ENCODE measurements at regions not wholly inside any gene's neighbourhood (a gene's known extent, or its start where the extent isn't known, plus 50 kb on each side); places are given as distances from the start of the nearest gene placed in this dataset.

GRCh38 chr2:17249249-17249648 lies 269.0 kb downstream of the RAD51AP2 start:
- Histone ChIP-seq H3F3A (ENCODE audit: low read depth) (no peaks in the 10 kb centered on the region), H3K36me3 (no peaks in the 10 kb centered on the region), H2AFZ (replicated peaks) (no peak overlapping the region), H3K4me3 (no peak overlapping the region), H3K27ac (no peak overlapping the region), H3K4me2 (no peak overlapping the region), H3K4me1 (no peaks in the 10 kb centered on the region), H3K9me3 (ENCODE audit: low read depth) (no peaks in the 10 kb centered on the region), H4K20me1 (ENCODE audit: low read depth) (no peaks in the 10 kb centered on the region), H3K27me3 (no peaks in the 10 kb centered on the region), H3K9ac (no peak overlapping the region), H3K79me2 (ENCODE audit: low read depth) (no peaks in the 10 kb centered on the region)
- Mint-ChIP-seq H3K27ac (no peak overlapping the region), H3K36me3 (no peaks in the 10 kb centered on the region), H3K4me3 (no peak overlapping the region), H3K9me3 (no peaks in the 10 kb centered on the region), H3K27me3 (ENCODE audit: insufficient read depth, low read depth) (peaks cover 2% of the 10 kb centered on the region), H3K4me1 (no peaks in the 10 kb centered on the region)
- TF ChIP-seq CTCF (IDR thresholded peaks at IDR 0.05) = no peak
- no peak for TF ChIP-seq EZH2phosphoT487 (IDR thresholded peaks at IDR 0.05)
- no peak for DNase-seq (ENCODE audit: low spot score)

- Mint-ChIP-seq H3K27ac (no peak overlapping the region), H3K36me3 (no peaks in the 10 kb centered on the region), H3K4me1 (no peaks in the 10 kb centered on the region), H3K27me3 (ENCODE audit: insufficient read depth, low read depth) (no peaks in the 10 kb centered on the region), H3K4me3 (no peak overlapping the region), H3K9me3 (no peaks in the 10 kb centered on the region)
- DNase-seq (ENCODE audit: low spot score) = no peak
- H3K79me2 ChIP-seq (ENCODE audit: low read depth) = no peaks in the 10 kb centered on the region
- no peak overlapping the region for H3K4me2 ChIP-seq
- no peaks in the 10 kb centered on the region for H3K36me3 ChIP-seq
- H4K20me1 ChIP-seq (ENCODE audit: low read depth) = no peaks in the 10 kb centered on the region
- no peaks in the 10 kb centered on the region for H3K27me3 ChIP-seq
- H3K27ac ChIP-seq = no peak overlapping the region
- no peak overlapping the region for H3K9ac ChIP-seq
- TF ChIP-seq EZH2 (IDR thresholded peaks at IDR 0.05) (no peak), EZH2phosphoT487 (IDR thresholded peaks at IDR 0.05) (no peak), CTCF (IDR thresholded peaks at IDR 0.05) (no peak)
- no peaks in the 10 kb centered on the region for H3F3A ChIP-seq (ENCODE audit: low read depth)
- H2AFZ ChIP-seq (replicated peaks) = no peak overlapping the region
- H3K4me3 ChIP-seq = no peak overlapping the region
- H3K4me1 ChIP-seq = no peaks in the 10 kb centered on the region
- no peaks in the 10 kb centered on the region for H3K9me3 ChIP-seq (ENCODE audit: low read depth)
Measured at GRCh38 chr2:17245906-17246305, 272.3 kb downstream of the RAD51AP2 start.

- no peaks in the 10 kb centered on the region for H3K27me3 ChIP-seq
- no peaks in the 10 kb centered on the region for H3K9me3 ChIP-seq (ENCODE audit: low read depth)
- no peak overlapping the region for H3K27ac ChIP-seq
- no peaks in the 10 kb centered on the region for H3K27me3 Mint-ChIP-seq (ENCODE audit: insufficient read depth, low read depth)
- no peak overlapping the region for H3K9ac ChIP-seq
- H3K36me3 Mint-ChIP-seq = no peaks in the 10 kb centered on the region
- no peaks in the 10 kb centered on the region for H3K36me3 ChIP-seq
- H3K79me2 ChIP-seq (ENCODE audit: low read depth) = no peaks in the 10 kb centered on the region
- TF ChIP-seq EZH2 (IDR thresholded peaks at IDR 0.05) = no peak
- no peak for TF ChIP-seq EZH2phosphoT487 (IDR thresholded peaks at IDR 0.05)
- TF ChIP-seq CTCF (IDR thresholded peaks at IDR 0.05) = no peak
- no peak overlapping the region for H3K4me2 ChIP-seq
- DNase-seq (ENCODE audit: low spot score) = no peak
- H3K4me3 Mint-ChIP-seq = no peak overlapping the region
- no peak overlapping the region for H3K27ac Mint-ChIP-seq
- no peaks in the 10 kb centered on the region for H3F3A ChIP-seq (ENCODE audit: low read depth)
- H2AFZ ChIP-seq (replicated peaks) = no peak overlapping the region
- no peaks in the 10 kb centered on the region for H3K9me3 Mint-ChIP-seq
- no peaks in the 10 kb centered on the region for H3K4me1 Mint-ChIP-seq
- H4K20me1 ChIP-seq (ENCODE audit: low read depth) = no peaks in the 10 kb centered on the region
- no peak overlapping the region for H3K4me3 ChIP-seq
- no peaks in the 10 kb centered on the region for H3K4me1 ChIP-seq
Measured at GRCh38 chr2:17242813-17243485, 275.3 kb downstream of the RAD51AP2 start.

Data from neural progenitor cell (in vitro differentiated cells).